WERI-Rb-1 (cell line): ENCODE measurements at regions not wholly inside any gene's neighbourhood (a gene's known extent, or its start where the extent isn't known, plus 50 kb on each side); places are given as distances from the start of the nearest gene placed in this dataset.

ENCODE experiments used
- DNase-seq: peaks from one replicate; pipeline ENCODE4 v3.0.0-alpha.2; 2020
- H3K27ac ChIP-seq: fragments of 250-450 bp; sonication (Bioruptor Pico); 2 replicates; pipeline ENCODE4 v1.5.1; 2020; ENCODE audit warnings: mild to moderate bottlenecking, moderate library complexity
- H3K27me3 ChIP-seq: fragments of 250-450 bp; sonication (Bioruptor Pico); 2 replicates; pipeline ENCODE4 v1.5.1; 2021; ENCODE audit warnings: mild to moderate bottlenecking, low read depth, moderate library complexity; ENCODE audit not compliant: insufficient read depth, severe bottlenecking
- H3K36me3 ChIP-seq: fragments of 250-450 bp; sonication (Bioruptor Pico); 2 replicates; pipeline ENCODE4 v1.5.1; 2020; ENCODE audit warnings: mild to moderate bottlenecking, moderate library complexity
- H3K4me3 ChIP-seq: 2 replicates; pipeline ENCODE4 v1.5.1; 2011; ENCODE audit warnings: low read depth, mild to moderate bottlenecking, control low read depth, low read length
- H3K9me3 ChIP-seq: fragments of 250-450 bp; sonication (Bioruptor Pico); 2 replicates; pipeline ENCODE4 v1.5.1; 2021; ENCODE audit warnings: mild to moderate bottlenecking, moderate library complexity; ENCODE audit not compliant: severe bottlenecking
- CTCF ChIP-seq: IDR thresholded peaks from 2 replicates; pipeline ENCODE4 v1.5.1; 2011; ENCODE audit warnings: low read depth, mild to moderate bottlenecking, control low read depth, inconsistent platforms, low read length

DNA sequence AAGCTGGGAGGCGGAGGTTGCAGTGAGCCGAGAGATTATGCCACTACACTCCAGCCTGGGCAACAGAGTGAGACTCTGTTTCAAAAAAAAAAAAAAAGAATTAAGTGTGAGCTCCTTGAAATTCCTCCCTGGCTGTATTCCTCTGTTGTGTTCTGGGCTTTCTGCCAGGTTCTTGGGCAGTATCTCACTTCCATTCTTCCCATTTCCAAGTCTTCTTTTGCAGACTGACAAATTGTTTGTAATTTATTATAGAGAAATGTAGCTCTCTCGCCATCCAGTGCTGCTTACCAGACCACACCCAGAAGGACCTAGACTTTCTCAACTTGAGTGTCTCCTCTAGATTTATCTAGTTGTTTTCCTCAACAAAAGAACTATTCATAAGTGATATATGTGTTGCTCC is 105.0 kb upstream of the ADGRL2 start:
- no peak overlapping the region for H3K27ac ChIP-seq
- DNase-seq: no peak
- no peaks in the 10 kb centered on the region for H3K36me3 ChIP-seq
- no peaks in the 10 kb centered on the region for H3K27me3 ChIP-seq
- H3K4me3 ChIP-seq: no peak overlapping the region
- no peaks in the 10 kb centered on the region for H3K9me3 ChIP-seq
- no peak for TF ChIP-seq CTCF

- DNase-seq: no peak
- H3K4me3 ChIP-seq: no peak overlapping the region
- H3K27ac ChIP-seq: no peak overlapping the region
- H3K27me3 ChIP-seq: no peaks in the 10 kb centered on the region
- no peaks in the 10 kb centered on the region for H3K9me3 ChIP-seq
- no peak for TF ChIP-seq CTCF
- no peaks in the 10 kb centered on the region for H3K36me3 ChIP-seq
Measured at GRCh38 chr1:81693316-81693715, 107.4 kb upstream of the ADGRL2 start.

DNA sequence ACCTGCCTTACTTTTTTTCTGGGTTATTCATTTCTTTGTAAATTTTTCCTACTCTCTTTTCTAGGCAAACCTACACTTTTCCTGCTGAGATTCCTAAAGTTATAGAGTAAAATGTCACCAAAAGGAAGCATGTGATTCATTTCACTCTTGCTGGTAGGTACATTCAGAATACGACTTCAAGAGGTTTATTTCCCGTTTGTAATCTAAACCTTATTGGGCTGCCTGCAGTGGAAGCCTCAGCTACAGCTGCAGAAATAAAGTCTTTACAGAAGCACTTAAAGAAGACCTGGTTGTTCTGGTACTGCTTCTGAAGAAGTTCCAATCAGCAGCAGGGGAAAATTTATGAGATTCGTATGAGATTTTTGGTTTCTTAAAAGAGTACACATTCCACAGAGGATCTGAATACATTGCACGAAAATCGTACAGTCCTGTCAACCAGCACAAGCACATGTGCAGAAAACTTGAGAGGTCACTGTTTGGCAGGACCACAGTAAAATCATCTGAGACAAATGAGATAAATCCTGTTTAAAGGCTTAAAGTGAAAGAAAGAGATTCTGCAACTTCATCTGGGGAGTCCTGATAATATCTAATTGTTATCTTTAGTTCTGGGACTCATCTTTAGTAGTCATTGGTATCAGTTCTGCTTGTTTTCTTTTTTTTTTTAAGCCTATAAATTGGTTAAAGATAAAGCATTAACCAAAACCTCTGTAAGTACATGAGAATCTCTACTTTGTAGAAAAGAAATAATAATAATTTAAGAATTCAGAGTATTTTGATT is 109.9 kb upstream of the ADGRL2 start:
- H3K4me3 ChIP-seq: no peak overlapping the region

GRCh38 chr1:81689531-81689941 is 111.2 kb upstream of the ADGRL2 start:
- no peak for DNase-seq
- TF ChIP-seq CTCF: no peak
- no peaks in the 10 kb centered on the region for H3K36me3 ChIP-seq
- no peak overlapping the region for H3K27ac ChIP-seq
- H3K9me3 ChIP-seq: no peaks in the 10 kb centered on the region
- H3K27me3 ChIP-seq: no peaks in the 10 kb centered on the region
- H3K4me3 ChIP-seq: no peak overlapping the region

More for the DNA sequence above, 109.9 kb upstream of the ADGRL2 start:
- Histone ChIP-seq H3K9me3 (no peaks in the 10 kb centered on the region), H3K36me3 (no peaks in the 10 kb centered on the region), H3K27ac (no peak overlapping the region), H3K27me3 (no peaks in the 10 kb centered on the region)
- TF ChIP-seq CTCF: no peak
- DNase-seq: no peak

GRCh38 chr1:81682490-81682889 is 118.2 kb upstream of the ADGRL2 start:
- Histone ChIP-seq H3K36me3 (no peaks in the 10 kb centered on the region), H3K27ac (no peak overlapping the region), H3K4me3 (no peak overlapping the region), H3K27me3 (no peaks in the 10 kb centered on the region), H3K9me3 (no peaks in the 10 kb centered on the region)
- DNase-seq: no peak
- no peak for TF ChIP-seq CTCF
